GM12878 (cell line): ENCODE measurements at regions not wholly inside any gene's neighbourhood (a gene's known extent, or its start where the extent isn't known, plus 50 kb on each side); places are given as distances from the start of the nearest gene placed in this dataset.

Experiments used
- DPF2 ChIP-seq: fragments of 450-650 bp; IDR thresholded peaks from 2 replicates; pipeline ENCODE4 v1.6.1; 2017; ENCODE audit warnings: mild to moderate bottlenecking
- EP300 ChIP-seq, 2 experiments: fragments of 150-350 bp in 1 of 2; IDR thresholded peaks; 2 replicates each; pipeline ENCODE4 v1.6.1; 2011 to 2012; ENCODE audit warnings: low read depth in 2 of 2, low read length in 2 of 2, borderline replicate concordance in 1 of 2, improper control_type of control experiment in 1 of 2, inconsistent platforms in 1 of 2; ENCODE audit not compliant: control insufficient read depth in 1 of 2
- KDM1A ChIP-seq: fragments of 200-600 bp; sonication (generic); IDR thresholded peaks from 2 replicates; pipeline ENCODE4 v1.6.1; 2016; ENCODE audit warnings: borderline replicate concordance
- LARP7 ChIP-seq: fragments of 450-650 bp; IDR thresholded peaks from 2 replicates; pipeline ENCODE4 v1.6.1; 2017; ENCODE audit warnings: mild to moderate bottlenecking
- MEF2A ChIP-seq: IDR thresholded peaks from 2 replicates; pipeline ENCODE4 v1.6.1; 2011; ENCODE audit warnings: low read depth, mild to moderate bottlenecking, low read length, moderate library complexity; ENCODE audit not compliant: insufficient read depth
- RCOR1 ChIP-seq: conservative IDR thresholded peaks from 2 replicates; pipeline ENCODE4 v1.6.1; 2012; ENCODE audit warnings: low read depth, low read length, improper control_type of control experiment
- RFX5 ChIP-seq: IDR thresholded peaks from 2 replicates; pipeline ENCODE4 v1.6.1; 2011; ENCODE audit warnings: low read depth, low read length, improper control_type of control experiment
- SMAD5 ChIP-seq: IDR thresholded peaks from 2 replicates; pipeline ENCODE4 v1.6.1; 2016; ENCODE audit warnings: antibody characterized with exemption, low read depth
- SPI1 ChIP-seq: IDR thresholded peaks from 2 replicates; pipeline ENCODE4 v1.6.1; 2011; ENCODE audit warnings: low read depth, mild to moderate bottlenecking, low read length, moderate library complexity, borderline replicate concordance; ENCODE audit not compliant: insufficient read depth
- YY1 ChIP-seq: IDR thresholded peaks from 2 replicates; pipeline ENCODE4 v1.6.1; 2011; ENCODE audit warnings: low read depth, mild to moderate bottlenecking, low read length
- TF ChIP-seq, protein P1 (sequence below): IDR thresholded peaks from 2 replicates; pipeline ENCODE4 v1.6.1; 2011; ENCODE audit warnings: low read depth, mild to moderate bottlenecking, low read length, moderate library complexity, borderline replicate concordance; ENCODE audit errors: extremely low read depth
- TF ChIP-seq, protein P2 (sequence below): IDR thresholded peaks from 2 replicates; pipeline ENCODE4 v1.6.1; 2012; ENCODE audit warnings: low read depth, low read length, improper control_type of control experiment
- TF ChIP-seq, protein P3 (sequence below): fragments of 450-650 bp; formaldehyde crosslinking; IDR thresholded peaks from 2 replicates; pipeline ENCODE4 v1.4.0; 2022; ENCODE audit warnings: mild to moderate bottlenecking, moderate library complexity
- TF ChIP-seq, protein P4 (sequence below): IDR thresholded peaks from 2 replicates; pipeline ENCODE4 v1.6.1; 2011; ENCODE audit warnings: borderline replicate concordance, low read depth, mild to moderate bottlenecking, moderate library complexity, low read length; ENCODE audit not compliant: insufficient read depth, poor library complexity, severe bottlenecking

DNA sequence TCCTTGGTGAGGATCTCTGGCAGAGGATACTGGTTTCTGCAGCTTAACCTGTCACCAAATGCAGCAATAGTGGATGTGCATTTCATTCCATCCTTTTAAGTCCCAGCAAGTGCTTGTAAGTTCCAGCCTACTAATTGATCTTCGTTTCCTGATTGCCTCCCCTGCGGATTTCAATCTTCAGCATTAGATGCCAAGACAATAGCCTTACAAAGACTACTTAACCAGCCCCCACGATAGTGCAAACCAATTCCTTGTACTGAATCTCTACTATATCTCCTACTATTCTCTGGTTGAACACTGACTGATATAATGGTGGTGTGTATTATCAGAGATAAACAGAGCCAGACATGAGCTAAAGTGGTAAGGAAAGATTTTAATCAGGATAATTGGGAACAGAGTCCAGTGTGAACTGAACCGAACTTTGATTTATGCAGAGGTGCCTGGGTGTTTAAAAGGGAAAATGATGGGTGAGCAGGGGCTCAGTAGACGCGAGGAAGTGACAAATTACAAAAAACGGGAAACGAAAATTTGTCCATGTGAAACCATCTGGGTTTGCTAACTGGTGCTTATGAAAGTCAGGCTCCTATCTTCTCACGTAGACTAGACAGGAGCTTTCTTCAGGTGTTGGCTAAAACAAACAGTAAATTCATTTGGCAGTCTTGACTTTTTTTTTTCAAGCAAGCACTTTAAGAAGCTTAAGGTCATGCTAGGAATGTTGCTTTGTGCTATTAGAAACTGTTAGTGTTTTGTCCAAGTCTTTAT lies 106.9 kb upstream of the ST8SIA4 start (continued):
- TF ChIP-seq LARP7 (no peak), YY1 (no peak), MEF2A (no peak), RCOR1 (no peak), SMAD5 (no peak), DPF2 (peak; percentile 23; the same call in 1 of the 2 replicates), KDM1A (no peak), SPI1 (peak; percentile 82; the same call in 1 of the 2 replicates), RFX5 (no peak), EP300 (IDR thresholded peaks at IDR 0.05; ENCODE audit: borderline replicate concordance in 1 of 2, control insufficient read depth in 1 of 2, low read depth in 2 of 2, low read length in 2 of 2) (0 out of 4 replicates have a peak, but pooled peaks of 1 of the 2 experiments have one; percentile 27)
- TF ChIP-seq, protein P1, sequence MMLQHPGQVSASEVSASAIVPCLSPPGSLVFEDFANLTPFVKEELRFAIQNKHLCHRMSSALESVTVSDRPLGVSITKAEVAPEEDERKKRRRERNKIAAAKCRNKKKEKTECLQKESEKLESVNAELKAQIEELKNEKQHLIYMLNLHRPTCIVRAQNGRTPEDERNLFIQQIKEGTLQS: no peak
- TF ChIP-seq, protein P2, sequence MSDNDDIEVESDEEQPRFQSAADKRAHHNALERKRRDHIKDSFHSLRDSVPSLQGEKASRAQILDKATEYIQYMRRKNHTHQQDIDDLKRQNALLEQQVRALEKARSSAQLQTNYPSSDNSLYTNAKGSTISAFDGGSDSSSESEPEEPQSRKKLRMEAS: no peak
- TF ChIP-seq, protein P3, sequence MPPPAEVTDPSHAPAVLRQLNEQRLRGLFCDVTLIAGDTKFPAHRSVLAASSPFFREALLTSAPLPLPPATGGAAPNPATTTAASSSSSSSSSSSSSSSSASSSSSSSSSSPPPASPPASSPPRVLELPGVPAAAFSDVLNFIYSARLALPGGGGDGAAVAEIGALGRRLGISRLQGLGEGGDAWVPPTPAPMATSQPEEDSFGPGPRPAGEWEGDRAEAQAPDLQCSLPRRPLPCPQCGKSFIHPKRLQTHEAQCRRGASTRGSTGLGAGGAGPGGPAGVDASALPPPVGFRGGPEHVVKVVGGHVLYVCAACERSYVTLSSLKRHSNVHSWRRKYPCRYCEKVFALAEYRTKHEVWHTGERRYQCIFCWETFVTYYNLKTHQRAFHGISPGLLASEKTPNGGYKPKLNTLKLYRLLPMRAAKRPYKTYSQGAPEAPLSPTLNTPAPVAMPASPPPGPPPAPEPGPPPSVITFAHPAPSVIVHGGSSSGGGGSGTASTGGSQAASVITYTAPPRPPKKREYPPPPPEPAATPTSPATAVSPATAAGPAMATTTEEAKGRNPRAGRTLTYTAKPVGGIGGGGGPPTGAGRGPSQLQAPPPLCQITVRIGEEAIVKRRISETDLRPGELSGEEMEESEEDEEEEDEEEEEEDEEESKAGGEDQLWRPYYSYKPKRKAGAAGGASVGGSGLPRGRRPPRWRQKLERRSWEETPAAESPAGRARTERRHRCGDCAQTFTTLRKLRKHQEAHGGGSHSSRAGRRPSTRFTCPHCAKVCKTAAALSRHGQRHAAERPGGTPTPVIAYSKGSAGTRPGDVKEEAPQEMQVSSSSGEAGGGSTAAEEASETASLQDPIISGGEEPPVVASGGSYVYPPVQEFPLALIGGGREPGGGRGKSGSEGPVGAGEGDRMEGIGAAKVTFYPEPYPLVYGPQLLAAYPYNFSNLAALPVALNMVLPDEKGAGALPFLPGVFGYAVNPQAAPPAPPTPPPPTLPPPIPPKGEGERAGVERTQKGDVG (CRISPR knock-in tag): no peak
- TF ChIP-seq, protein P4, sequence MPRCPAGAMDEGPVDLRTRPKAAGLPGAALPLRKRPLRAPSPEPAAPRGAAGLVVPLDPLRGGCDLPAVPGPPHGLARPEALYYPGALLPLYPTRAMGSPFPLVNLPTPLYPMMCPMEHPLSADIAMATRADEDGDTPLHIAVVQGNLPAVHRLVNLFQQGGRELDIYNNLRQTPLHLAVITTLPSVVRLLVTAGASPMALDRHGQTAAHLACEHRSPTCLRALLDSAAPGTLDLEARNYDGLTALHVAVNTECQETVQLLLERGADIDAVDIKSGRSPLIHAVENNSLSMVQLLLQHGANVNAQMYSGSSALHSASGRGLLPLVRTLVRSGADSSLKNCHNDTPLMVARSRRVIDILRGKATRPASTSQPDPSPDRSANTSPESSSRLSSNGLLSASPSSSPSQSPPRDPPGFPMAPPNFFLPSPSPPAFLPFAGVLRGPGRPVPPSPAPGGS: no peak
